GM19328 (cell line): ENCODE measurements at regions not wholly inside any gene's neighbourhood (a gene's known extent, or its start where the extent isn't known, plus 50 kb on each side); places are given as distances from the start of the nearest gene placed in this dataset.
"Not testable (repeated sequence)": the region's sequence is repeated elsewhere in the genome, so short reads cannot be mapped to it uniquely, and the experiment has no call there.

Experiments used
- ATAC-seq: cut with Tn5 transposase; IDR thresholded peaks from one replicate; pipeline ENCODE4 v1.9.1; 2021; ENCODE audit warnings: mild to moderate bottlenecking, moderate library complexity; ENCODE audit not compliant: unreplicated experiment

- no peak for ATAC-seq
Observed at GRCh38 chr16:66121466-66121865, 245.0 kb upstream of the CDH5 start.

GRCh38 chr16:66120656-66121055, 245.8 kb upstream of the CDH5 start:
- ATAC-seq: no peak

- no peak for ATAC-seq
Observed at GRCh38 chr16:66116163-66117002, 250.1 kb upstream of the CDH5 start.

GRCh38 chr16:66115373-66115772, 251.1 kb upstream of the CDH5 start:
- ATAC-seq: no peak

- ATAC-seq: no peak
Observed at GRCh38 chr16:66113223-66113622, 253.3 kb upstream of the CDH5 start.

GRCh38 chr16:66109677-66110076, 256.8 kb upstream of the CDH5 start:
- ATAC-seq: no peak

- ATAC-seq: no peak
Observed at GRCh38 chr16:66107661-66108060, 258.8 kb upstream of the CDH5 start.

GRCh38 chr16:66103211-66103610, 263.3 kb upstream of the CDH5 start:
- ATAC-seq: no peak

- ATAC-seq: no peak
Observed at GRCh38 chr16:66099306-66099705, 267.2 kb upstream of the CDH5 start.

- no peak for ATAC-seq
Observed at GRCh38 chr16:66097751-66098150, 268.7 kb upstream of the CDH5 start.

GRCh38 chr16:66095676-66096075, 270.8 kb upstream of the CDH5 start:
- no peak for ATAC-seq

- ATAC-seq: no peak
Observed at GRCh38 chr16:66093191-66093590, 273.3 kb upstream of the CDH5 start.

GRCh38 chr16:66091471-66091891, 275.0 kb upstream of the CDH5 start:
- ATAC-seq: no peak

GRCh38 chr16:66088681-66089080, 277.8 kb upstream of the CDH5 start:
- ATAC-seq: no peak

- no peak for ATAC-seq
Observed at GRCh38 chr16:66087308-66087707, 279.2 kb upstream of the CDH5 start.

- no peak for ATAC-seq
Observed at GRCh38 chr16:66085651-66086050, 280.8 kb upstream of the CDH5 start.

GRCh38 chr16:66084731-66085130, 281.8 kb upstream of the CDH5 start:
- not testable (repeated sequence) for ATAC-seq

- no peak for ATAC-seq
Observed at GRCh38 chr16:66084306-66084705, 282.2 kb upstream of the CDH5 start.

GRCh38 chr16:66083171-66083570, 283.3 kb upstream of the CDH5 start:
- no peak for ATAC-seq

- no peak for ATAC-seq
Observed at GRCh38 chr16:66082424-66082823, 284.1 kb upstream of the CDH5 start.

- no peak for ATAC-seq
Observed at GRCh38 chr16:66081775-66082366, 284.6 kb upstream of the CDH5 start.

- no peak for ATAC-seq
Observed at GRCh38 chr16:66079671-66080334, 286.7 kb upstream of the CDH5 start.
